HepG2 (cell line): ENCODE measurements at regions not wholly inside any gene's neighbourhood (a gene's known extent, or its start where the extent isn't known, plus 50 kb on each side); places are given as distances from the start of the nearest gene placed in this dataset.

Experiments
- ATAC-seq: fragments of 200-7000 bp; cut with Tn5 transposase; 3 replicates; pipeline ENCODE4 v1.9.1; 2020; ENCODE audit warnings: mild to moderate bottlenecking, moderate library complexity
- BruUV-seq: library from RNA; stranded (reverse); fragments of 400-500 nt; replicated peaks from 2 replicates; lab custom pipeline; 2021; lab: Mats Ljungman, UMichigan
- CTCF ChIA-PET: fragments of 300-600 bp; formaldehyde crosslinking; extraction: SDS; loops from one replicate; lab custom pipeline; 2021; ENCODE audit warnings: low total read pairs, inconsistent platforms, low intra/inter-chr PET ratio; lab: Yijun Ruan, JAX
- POLR2A ChIA-PET: fragments of 350-600 bp; sonication (Branson Sonifier 250); formaldehyde crosslinking; loops from one replicate; lab custom pipeline; 2020; ENCODE audit warnings: antibody characterized with exemption, inconsistent platforms; lab: Yijun Ruan, JAX
- DNase-seq: peaks from one replicate; pipeline ENCODE4 v3.0.0-alpha.2; 2015; ENCODE audit warnings: low spot score
- FAIRE-seq: peaks from 3 replicates; lab custom pipeline; 2011; peaks lifted over from hg19 to GRCh38; lab: Jason Lieb, UNC
- H2AFZ ChIP-seq: one replicate; pipeline ENCODE4 v1.6.1; 2011; ENCODE audit warnings: low read length, inconsistent platforms
- H3K27ac ChIP-seq: fragments of 300-600 bp; 3 replicates; pipeline ENCODE4 v1.8.0; 2011; ENCODE audit warnings: mixed run types, mild to moderate bottlenecking, mixed read lengths, low read length, inconsistent platforms; ENCODE audit not compliant: insufficient read depth; ENCODE audit errors: extremely low read length
- H3K27me3 ChIP-seq, 2 experiments: fragments of 200-600 bp in 1 of 2; 2 replicates in 1 of 2; 3 replicates in 1 of 2; pipeline versions ENCODE4 v1.6.0 to v1.8.0; 2011; ENCODE audit warnings: low read length in 2 of 2, mild to moderate bottlenecking in 2 of 2, moderate library complexity in 2 of 2, inconsistent platforms in 1 of 2; ENCODE audit not compliant: insufficient read depth in 2 of 2, control insufficient read depth in 1 of 2
- H3K36me3 ChIP-seq, 2 experiments: fragments of 200-600 bp in 1 of 2; replicated peaks in 1 of 2; 2 replicates in 1 of 2; 3 replicates in 1 of 2; pipeline versions ENCODE4 v1.5.1 to v1.8.0; 2011; ENCODE audit warnings: low read length in 2 of 2, inconsistent platforms in 1 of 2; ENCODE audit not compliant: insufficient read depth in 2 of 2, control insufficient read depth in 1 of 2
- H3K4me1 ChIP-seq: 2 replicates; pipeline ENCODE4 v1.5.1; 2012; ENCODE audit warnings: low read length, inconsistent platforms; ENCODE audit not compliant: insufficient read depth
- H3K4me2 ChIP-seq: 2 replicates; pipeline ENCODE4 v1.6.0; 2011; ENCODE audit warnings: low read depth, low read length, inconsistent platforms
- H3K4me3 ChIP-seq, 3 experiments: fragments of 200-600 bp in 1 of 3; sonication (generic), shearing (Covaris generic) in 1 of 3; replicated peaks in 1 of 3; 2 replicates each; pipeline ENCODE4 v1.5.1; 2011 to 2016; ENCODE audit warnings: low read length in 3 of 3, inconsistent platforms in 2 of 3, low read depth in 2 of 3, mild to moderate bottlenecking in 2 of 3, control low read depth in 1 of 3, mixed read lengths in 1 of 3; ENCODE audit not compliant: insufficient read depth in 1 of 3
- H3K79me2 ChIP-seq: one replicate; pipeline ENCODE4 v1.6.1; 2011; ENCODE audit warnings: low read length, inconsistent platforms; ENCODE audit not compliant: insufficient read depth
- H3K9ac ChIP-seq: 2 replicates; pipeline ENCODE4 v1.6.0; 2011; ENCODE audit warnings: mild to moderate bottlenecking, low read depth, low read length, inconsistent platforms; ENCODE audit not compliant: insufficient read depth
- H3K9me3 ChIP-seq: 2 replicates; pipeline ENCODE4 v1.5.1; 2012; ENCODE audit warnings: mild to moderate bottlenecking, low read length
- H4K20me1 ChIP-seq: 2 replicates; pipeline ENCODE4 v1.6.0; 2011; ENCODE audit warnings: inconsistent platforms, mild to moderate bottlenecking, low read length, moderate library complexity; ENCODE audit not compliant: insufficient read depth
- CBFB ChIP-seq: sonication (generic); formaldehyde crosslinking; IDR thresholded peaks from 2 replicates; pipeline ENCODE4 v1.4.0; 2020; ENCODE audit warnings: missing genetic modification reagents
- ELF4 ChIP-seq: sonication (generic); formaldehyde crosslinking; IDR thresholded peaks from 2 replicates; pipeline ENCODE4 v1.5.0; 2020; ENCODE audit warnings: missing genetic modification reagents, mild to moderate bottlenecking, moderate library complexity, borderline replicate concordance
- ZBTB7B ChIP-seq: sonication (generic); formaldehyde crosslinking; IDR thresholded peaks from 2 replicates; pipeline ENCODE4 v1.4.0; 2020; ENCODE audit warnings: missing genetic modification reagents
- ZNF572 ChIP-seq: sonication (generic); formaldehyde crosslinking; IDR thresholded peaks from 2 replicates; pipeline ENCODE4 v1.5.1; 2020; ENCODE audit warnings: mild to moderate bottlenecking, missing genetic modification reagents
- WGBS: methylation state at CpG from one replicate; pipeline ENCODE4 v1.1.6; 2017; ENCODE audit warnings: low lambda C conversion rate; 5-methylcytosine and 5-hydroxymethylcytosine counted together
- in situ Hi-C: cut with HindIII; loops from 2 replicates; pipeline ENCODE4 v1.10.0; 2017; ENCODE audit warnings: low pct_unique_long_range_greater_than_20kb; ENCODE audit not compliant: extremely low pct_ligation_motif_present
- intact Hi-C: fragments of 100-400 bp; cut with micrococcal nuclease; formaldehyde crosslinking; loops from one replicate; pipeline ENCODE4 v1.10.0; 2022; ENCODE audit not compliant: unreplicated experiment
- TF ChIP-seq, protein P1 (sequence below): sonication (generic); formaldehyde crosslinking; IDR thresholded peaks from 2 replicates; pipeline ENCODE4 v1.4.0; 2020; ENCODE audit warnings: mild to moderate bottlenecking, missing genetic modification reagents, borderline replicate concordance

DNA sequence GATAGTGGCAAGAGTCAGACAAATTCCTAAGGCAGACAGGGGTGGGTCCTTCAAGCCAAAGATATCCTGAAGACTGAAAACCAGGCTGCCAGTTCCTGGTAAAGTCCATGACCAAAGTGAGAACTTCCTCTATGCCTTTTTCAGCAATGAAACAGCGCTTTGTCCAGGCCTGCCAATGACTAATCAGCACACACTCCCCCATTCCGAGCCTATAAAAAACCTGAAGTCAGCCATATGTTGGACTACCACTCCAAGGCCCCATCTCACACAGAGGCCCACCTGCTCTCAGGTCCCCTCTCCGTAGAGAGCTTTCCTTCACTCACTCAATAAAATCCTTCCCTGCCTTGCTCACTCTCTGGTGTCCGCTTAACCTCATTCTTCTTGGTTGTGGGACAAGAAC lies 402.2 kb downstream of the ANKRD7 start (continued):
- TF ChIP-seq, protein P1, sequence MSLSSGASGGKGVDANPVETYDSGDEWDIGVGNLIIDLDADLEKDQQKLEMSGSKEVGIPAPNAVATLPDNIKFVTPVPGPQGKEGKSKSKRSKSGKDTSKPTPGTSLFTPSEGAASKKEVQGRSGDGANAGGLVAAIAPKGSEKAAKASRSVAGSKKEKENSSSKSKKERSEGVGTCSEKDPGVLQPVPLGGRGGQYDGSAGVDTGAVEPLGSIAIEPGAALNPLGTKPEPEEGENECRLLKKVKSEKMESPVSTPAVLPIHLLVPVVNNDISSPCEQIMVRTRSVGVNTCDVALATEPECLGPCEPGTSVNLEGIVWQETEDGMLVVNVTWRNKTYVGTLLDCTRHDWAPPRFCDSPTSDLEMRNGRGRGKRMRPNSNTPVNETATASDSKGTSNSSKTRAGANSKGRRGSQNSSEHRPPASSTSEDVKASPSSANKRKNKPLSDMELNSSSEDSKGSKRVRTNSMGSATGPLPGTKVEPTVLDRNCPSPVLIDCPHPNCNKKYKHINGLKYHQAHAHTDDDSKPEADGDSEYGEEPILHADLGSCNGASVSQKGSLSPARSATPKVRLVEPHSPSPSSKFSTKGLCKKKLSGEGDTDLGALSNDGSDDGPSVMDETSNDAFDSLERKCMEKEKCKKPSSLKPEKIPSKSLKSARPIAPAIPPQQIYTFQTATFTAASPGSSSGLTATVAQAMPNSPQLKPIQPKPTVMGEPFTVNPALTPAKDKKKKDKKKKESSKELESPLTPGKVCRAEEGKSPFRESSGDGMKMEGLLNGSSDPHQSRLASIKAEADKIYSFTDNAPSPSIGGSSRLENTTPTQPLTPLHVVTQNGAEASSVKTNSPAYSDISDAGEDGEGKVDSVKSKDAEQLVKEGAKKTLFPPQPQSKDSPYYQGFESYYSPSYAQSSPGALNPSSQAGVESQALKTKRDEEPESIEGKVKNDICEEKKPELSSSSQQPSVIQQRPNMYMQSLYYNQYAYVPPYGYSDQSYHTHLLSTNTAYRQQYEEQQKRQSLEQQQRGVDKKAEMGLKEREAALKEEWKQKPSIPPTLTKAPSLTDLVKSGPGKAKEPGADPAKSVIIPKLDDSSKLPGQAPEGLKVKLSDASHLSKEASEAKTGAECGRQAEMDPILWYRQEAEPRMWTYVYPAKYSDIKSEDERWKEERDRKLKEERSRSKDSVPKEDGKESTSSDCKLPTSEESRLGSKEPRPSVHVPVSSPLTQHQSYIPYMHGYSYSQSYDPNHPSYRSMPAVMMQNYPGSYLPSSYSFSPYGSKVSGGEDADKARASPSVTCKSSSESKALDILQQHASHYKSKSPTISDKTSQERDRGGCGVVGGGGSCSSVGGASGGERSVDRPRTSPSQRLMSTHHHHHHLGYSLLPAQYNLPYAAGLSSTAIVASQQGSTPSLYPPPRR (CRISPR knock-in tag): no peak

DNA sequence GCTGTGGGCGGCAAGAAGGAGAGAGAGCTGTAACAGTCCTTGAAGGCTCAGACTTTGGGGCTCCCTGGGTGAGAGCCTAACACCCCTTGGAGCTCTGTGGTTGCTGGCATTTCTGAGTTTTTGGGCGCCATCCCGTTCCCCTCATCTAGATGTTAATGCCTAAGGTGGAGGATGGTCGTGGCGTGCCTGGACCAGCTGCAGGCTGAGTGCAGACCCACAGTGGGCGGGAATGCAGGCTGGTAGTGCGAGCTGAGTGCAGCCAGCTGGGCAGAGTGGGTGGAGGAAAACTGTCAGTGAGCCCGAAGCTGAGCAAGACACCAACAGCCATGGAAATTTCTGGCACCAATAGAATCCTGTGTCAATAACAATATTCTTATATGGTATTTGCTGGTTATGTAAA lies 403.0 kb downstream of the ANKRD7 start:
- Histone ChIP-seq H3K4me1 (no peaks in the 10 kb centered on the region), H3K9ac (no peak overlapping the region), H3K9me3 (peaks cover 5% of the 10 kb centered on the region; the same call in 1 of the 2 replicates), H3K27me3 (no peaks in the 10 kb centered on the region), H3K4me2 (no peak overlapping the region), H3K79me2 (no peaks in the 10 kb centered on the region), H3K36me3 (no peaks in the 10 kb centered on the region), H2AFZ (no peak overlapping the region), H4K20me1 (no peaks in the 10 kb centered on the region)
- DNase-seq: no peak
- no TSS peak for BruUV-seq
- in situ Hi-C loops (no loop called here), intact Hi-C loops (no loop called here)
- WGBS: 2% methylated on average over 7 of the region's 8 CpGs
- no peak for FAIRE-seq
- no peak for ATAC-seq
- POLR2A ChIA-PET: no interaction called here
- CTCF ChIA-PET: no interaction called here
- TF ChIP-seq ZBTB7B (CRISPR knock-in tag) (no peak), ZNF572 (CRISPR knock-in tag) (no peak), ELF4 (CRISPR knock-in tag) (no peak), CBFB (no peak)
- TF ChIP-seq, all 625 proteins: peak for 0
- Histone ChIP-seq H3K27ac (no peak overlapping the region), H3K4me3 (no peak overlapping the region)
